ENCODE measurements at regions not wholly inside any gene's neighbourhood (a gene's known extent, or its start where the extent isn't known, plus 50 kb on each side); places are given as distances from the start of the nearest gene placed in this dataset.
"Not testable (repeated sequence)": the region's sequence is repeated elsewhere in the genome, so short reads cannot be mapped to it uniquely, and the experiment has no call there.

GRCh38 chr10:78212060-78212785 is 178.6 kb downstream of the RPS24 start:
- no peaks in the 10 kb centered on the region for H3K9me3 ChIP-seq (ENCODE audit: control insufficient read depth in 2 of 2, insufficient read depth in 1 of 2, low read depth in 1 of 2, low read length in 1 of 2)
- H3K36me3 ChIP-seq (ENCODE audit: control insufficient read depth in 2 of 2, insufficient read depth in 2 of 2, low read length in 1 of 2): no peaks in the 10 kb centered on the region
- H3K27me3 ChIP-seq (ENCODE audit: control insufficient read depth in 1 of 2, insufficient read depth in 2 of 2, low read length in 2 of 2): no peaks in the 10 kb centered on the region
- H3K4me3 ChIP-seq (ENCODE audit: low read depth in 1 of 2, low read length in 2 of 2): no peak overlapping the region
- H3K27ac ChIP-seq (ENCODE audit: low read depth in 2 of 2, low read length in 1 of 2): peak overlapping the region in 1 of 2 donors; percentile 45
- 66 to 77% methylated on average over 10 of the region's 10 CpGs for WGBS, 2 donors
- peaks cover 0 to 4% of the 10 kb centered on the region in 2 donors for H3K4me1 ChIP-seq (ENCODE audit: control insufficient read depth in 2 of 2, insufficient read depth in 2 of 2, low read length in 1 of 2)

GRCh38 chr10:78212786-78213175 is 179.1 kb downstream of the RPS24 start:
- H3K27me3 ChIP-seq (ENCODE audit: control insufficient read depth in 1 of 2, insufficient read depth in 2 of 2, low read length in 2 of 2): no peaks in the 10 kb centered on the region
- WGBS, 2 donors: 88 to 89% methylated on average over 7 of the region's 7 CpGs
- no peaks in the 10 kb centered on the region for H3K9me3 ChIP-seq (ENCODE audit: control insufficient read depth in 2 of 2, insufficient read depth in 1 of 2, low read depth in 1 of 2, low read length in 1 of 2)
- no peaks in the 10 kb centered on the region for H3K36me3 ChIP-seq (ENCODE audit: control insufficient read depth in 2 of 2, insufficient read depth in 2 of 2, low read length in 1 of 2)
- no peak overlapping the region for H3K4me3 ChIP-seq (ENCODE audit: low read depth in 1 of 2, low read length in 2 of 2)
- no peak overlapping the region for H3K27ac ChIP-seq (ENCODE audit: low read depth in 2 of 2, low read length in 1 of 2)
- peaks cover 0 to 4% of the 10 kb centered on the region in 2 donors for H3K4me1 ChIP-seq (ENCODE audit: control insufficient read depth in 2 of 2, insufficient read depth in 2 of 2, low read length in 1 of 2)

- WGBS, 2 donors: 85 to 89% methylated on average over 4 of the region's 4 CpGs
- Histone ChIP-seq H3K36me3 (ENCODE audit: control insufficient read depth in 2 of 2, insufficient read depth in 2 of 2, low read length in 1 of 2) (no peaks in the 10 kb centered on the region), H3K4me1 (ENCODE audit: control insufficient read depth in 2 of 2, insufficient read depth in 2 of 2, low read length in 1 of 2) (peaks cover 0 to 4% of the 10 kb centered on the region in 2 donors), H3K27me3 (ENCODE audit: control insufficient read depth in 1 of 2, insufficient read depth in 2 of 2, low read length in 2 of 2) (no peaks in the 10 kb centered on the region), H3K27ac (ENCODE audit: low read depth in 2 of 2, low read length in 1 of 2) (peak overlapping the region; percentile 11 to 16), H3K9me3 (ENCODE audit: control insufficient read depth in 2 of 2, insufficient read depth in 1 of 2, low read depth in 1 of 2, low read length in 1 of 2) (no peaks in the 10 kb centered on the region), H3K4me3 (ENCODE audit: low read depth in 1 of 2, low read length in 2 of 2) (no peak overlapping the region)
Measured at GRCh38 chr10:78214955-78215354, 181.3 kb downstream of the RPS24 start.

GRCh38 chr10:78215645-78216044 is 182.0 kb downstream of the RPS24 start:
- WGBS, 2 donors: 37 to 40% methylated on average over 12 of the region's 12 CpGs
- H3K4me1 ChIP-seq (ENCODE audit: control insufficient read depth in 2 of 2, insufficient read depth in 2 of 2, low read length in 1 of 2): peaks cover 0 to 4% of the 10 kb centered on the region in 2 donors
- H3K27me3 ChIP-seq (ENCODE audit: control insufficient read depth in 1 of 2, insufficient read depth in 2 of 2, low read length in 2 of 2): no peaks in the 10 kb centered on the region
- no peak overlapping the region for H3K4me3 ChIP-seq (ENCODE audit: low read depth in 1 of 2, low read length in 2 of 2)
- no peaks in the 10 kb centered on the region for H3K9me3 ChIP-seq (ENCODE audit: control insufficient read depth in 2 of 2, insufficient read depth in 1 of 2, low read depth in 1 of 2, low read length in 1 of 2)
- no peaks in the 10 kb centered on the region for H3K36me3 ChIP-seq (ENCODE audit: control insufficient read depth in 2 of 2, insufficient read depth in 2 of 2, low read length in 1 of 2)
- H3K27ac ChIP-seq (ENCODE audit: low read depth in 2 of 2, low read length in 1 of 2): peak overlapping the region; percentile 11 to 62

GRCh38 chr10:78217336-78217735 is 183.7 kb downstream of the RPS24 start:
- H3K4me3 ChIP-seq (ENCODE audit: low read depth in 1 of 2, low read length in 2 of 2): no peak overlapping the region
- H3K27me3 ChIP-seq (ENCODE audit: control insufficient read depth in 1 of 2, insufficient read depth in 2 of 2, low read length in 2 of 2): no peaks in the 10 kb centered on the region
- no peaks in the 10 kb centered on the region for H3K36me3 ChIP-seq (ENCODE audit: control insufficient read depth in 2 of 2, insufficient read depth in 2 of 2, low read length in 1 of 2)
- no peak overlapping the region for H3K27ac ChIP-seq (ENCODE audit: low read depth in 2 of 2, low read length in 1 of 2)
- no peaks in the 10 kb centered on the region for H3K9me3 ChIP-seq (ENCODE audit: control insufficient read depth in 2 of 2, insufficient read depth in 1 of 2, low read depth in 1 of 2, low read length in 1 of 2)
- 60 to 69% methylated on average over 6 of the region's 6 CpGs for whole genome bisulfite sequencing, 2 donors
- peaks cover 0 to 4% of the 10 kb centered on the region in 2 donors for H3K4me1 ChIP-seq (ENCODE audit: control insufficient read depth in 2 of 2, insufficient read depth in 2 of 2, low read length in 1 of 2)

GRCh38 chr10:78218798-78219490 is 185.3 kb downstream of the RPS24 start:
- 61 to 75% methylated on average over 15 of the region's 15 CpGs for whole genome bisulfite sequencing, 2 donors
- Histone ChIP-seq H3K9me3 (ENCODE audit: control insufficient read depth in 2 of 2, insufficient read depth in 1 of 2, low read depth in 1 of 2, low read length in 1 of 2) (no peaks in the 10 kb centered on the region), H3K4me3 (ENCODE audit: low read depth in 1 of 2, low read length in 2 of 2) (no peak overlapping the region), H3K27me3 (ENCODE audit: control insufficient read depth in 1 of 2, insufficient read depth in 2 of 2, low read length in 2 of 2) (no peaks in the 10 kb centered on the region), H3K36me3 (ENCODE audit: control insufficient read depth in 2 of 2, insufficient read depth in 2 of 2, low read length in 1 of 2) (no peaks in the 10 kb centered on the region), H3K27ac (ENCODE audit: low read depth in 2 of 2, low read length in 1 of 2) (no peak overlapping the region), H3K4me1 (ENCODE audit: control insufficient read depth in 2 of 2, insufficient read depth in 2 of 2, low read length in 1 of 2) (peaks cover 0 to 4% of the 10 kb centered on the region in 2 donors)

- H3K4me3 ChIP-seq (ENCODE audit: low read depth in 1 of 2, low read length in 2 of 2); H3K4me1 ChIP-seq (ENCODE audit: control insufficient read depth in 2 of 2, insufficient read depth in 2 of 2, low read length in 1 of 2); H3K36me3 ChIP-seq (ENCODE audit: control insufficient read depth in 2 of 2, insufficient read depth in 2 of 2, low read length in 1 of 2); H3K27me3 ChIP-seq (ENCODE audit: control insufficient read depth in 1 of 2, insufficient read depth in 2 of 2, low read length in 2 of 2); H3K27ac ChIP-seq (ENCODE audit: low read depth in 2 of 2, low read length in 1 of 2); H3K9me3 ChIP-seq (ENCODE audit: control insufficient read depth in 2 of 2, insufficient read depth in 1 of 2, low read depth in 1 of 2, low read length in 1 of 2): not testable (repeated sequence)
- 84 to 87% methylated on average over 4 of the region's 4 CpGs for WGBS, 2 donors
Measured at GRCh38 chr10:78219568-78219967, 185.9 kb downstream of the RPS24 start.

- 92 to 98% methylated on average over 2 of the region's 2 CpGs for WGBS, 2 donors
- no peak overlapping the region for H3K4me3 ChIP-seq (ENCODE audit: low read depth in 1 of 2, low read length in 2 of 2)
- no peaks in the 10 kb centered on the region for H3K27me3 ChIP-seq (ENCODE audit: control insufficient read depth in 1 of 2, insufficient read depth in 2 of 2, low read length in 2 of 2)
- H3K27ac ChIP-seq (ENCODE audit: low read depth in 2 of 2, low read length in 1 of 2): no peak overlapping the region
- no peaks in the 10 kb centered on the region for H3K4me1 ChIP-seq (ENCODE audit: control insufficient read depth in 2 of 2, insufficient read depth in 2 of 2, low read length in 1 of 2)
- no peaks in the 10 kb centered on the region for H3K36me3 ChIP-seq (ENCODE audit: control insufficient read depth in 2 of 2, insufficient read depth in 2 of 2, low read length in 1 of 2)
- H3K9me3 ChIP-seq (ENCODE audit: control insufficient read depth in 2 of 2, insufficient read depth in 1 of 2, low read depth in 1 of 2, low read length in 1 of 2): no peaks in the 10 kb centered on the region
Measured at GRCh38 chr10:78220781-78221180, 187.1 kb downstream of the RPS24 start.

- Histone ChIP-seq H3K27ac (ENCODE audit: low read depth in 2 of 2, low read length in 1 of 2) (no peak overlapping the region), H3K9me3 (ENCODE audit: control insufficient read depth in 2 of 2, insufficient read depth in 1 of 2, low read depth in 1 of 2, low read length in 1 of 2) (no peaks in the 10 kb centered on the region), H3K36me3 (ENCODE audit: control insufficient read depth in 2 of 2, insufficient read depth in 2 of 2, low read length in 1 of 2) (no peaks in the 10 kb centered on the region), H3K4me3 (ENCODE audit: low read depth in 1 of 2, low read length in 2 of 2) (no peak overlapping the region), H3K4me1 (ENCODE audit: control insufficient read depth in 2 of 2, insufficient read depth in 2 of 2, low read length in 1 of 2) (no peaks in the 10 kb centered on the region), H3K27me3 (ENCODE audit: control insufficient read depth in 1 of 2, insufficient read depth in 2 of 2, low read length in 2 of 2) (no peaks in the 10 kb centered on the region)
- WGBS, 2 donors: 82 to 85% methylated on average over 11 of the region's 11 CpGs
Measured at GRCh38 chr10:78222096-78222790, 188.6 kb downstream of the RPS24 start.

Data from esophagus (tissue), 2 donors.